Fibroblast of lung (primary cell): ENCODE measurements at regions not wholly inside any gene's neighbourhood (a gene's known extent, or its start where the extent isn't known, plus 50 kb on each side); places are given as distances from the start of the nearest gene placed in this dataset.

Source experiments
- DNase-seq, 2 donors: peaks; one replicate each; pipeline versions ENCODE4 v3.0.0 to v3.0.0-alpha.2; 2010; ENCODE audit warnings: low read depth in 2 of 2
- H2AFZ ChIP-seq: 2 replicates; pipeline ENCODE4 v1.5.1; 2012; ENCODE audit warnings: low read length, control low read depth, inconsistent platforms
- H3K27ac ChIP-seq: 2 replicates; pipeline ENCODE4 v1.5.1; 2011; ENCODE audit warnings: low read length, control low read depth; ENCODE audit not compliant: insufficient read depth
- H3K27me3 ChIP-seq: 2 replicates; pipeline ENCODE4 v1.5.1; 2011; ENCODE audit warnings: mild to moderate bottlenecking, low read length; ENCODE audit not compliant: control insufficient read depth, insufficient read depth
- H3K36me3 ChIP-seq: 2 replicates; pipeline ENCODE4 v1.5.1; 2011; ENCODE audit warnings: low read length; ENCODE audit not compliant: control insufficient read depth, insufficient read depth
- H3K4me1 ChIP-seq: 2 replicates; pipeline ENCODE4 v1.5.1; 2011; ENCODE audit warnings: low read length; ENCODE audit not compliant: control insufficient read depth, insufficient read depth; ENCODE audit errors: extremely low read depth
- H3K4me2 ChIP-seq: 2 replicates; pipeline ENCODE4 v1.5.1; 2011; ENCODE audit warnings: low read length, control low read depth; ENCODE audit not compliant: insufficient read depth; ENCODE audit errors: extremely low read depth
- H3K4me3 ChIP-seq, 4 experiments: fragments of 200-600 bp in 1 of 4; sonication (generic) in 1 of 4; replicated peaks in 1 of 4; 2 replicates each; pipeline ENCODE4 v1.5.1; 2011 to 2016; ENCODE audit warnings: low read length in 4 of 4, low read depth in 3 of 4, mild to moderate bottlenecking in 3 of 4, control low read depth in 2 of 4, inconsistent platforms in 1 of 4, mixed read lengths in 1 of 4; ENCODE audit not compliant: insufficient read depth in 1 of 4; ENCODE audit errors: control extremely low read depth in 1 of 4
- H3K79me2 ChIP-seq: 2 replicates; pipeline ENCODE4 v1.5.1; 2012; ENCODE audit warnings: mild to moderate bottlenecking, low read length, inconsistent platforms; ENCODE audit not compliant: control insufficient read depth, insufficient read depth
- H3K9ac ChIP-seq: 2 replicates; pipeline ENCODE4 v1.5.1; 2011; ENCODE audit warnings: mild to moderate bottlenecking, low read length, control low read depth; ENCODE audit not compliant: insufficient read depth
- H3K9me3 ChIP-seq: 2 replicates; pipeline ENCODE4 v1.5.1; 2012; ENCODE audit warnings: low read depth, low read length; ENCODE audit not compliant: control insufficient read depth, insufficient read depth
- H4K20me1 ChIP-seq: 2 replicates; pipeline ENCODE4 v1.5.1; 2011; ENCODE audit warnings: low read length; ENCODE audit not compliant: control insufficient read depth, insufficient read depth; ENCODE audit errors: extremely low read depth
- CTCF ChIP-seq, 2 donors: IDR thresholded peaks in 1 of 2; conservative IDR thresholded peaks in 1 of 2; 1 replicate in 1 of 2; 2 replicates in 1 of 2; pipeline ENCODE4 v1.5.1; 2011 to 2012; ENCODE audit warnings: low read length in 2 of 2, control low read depth in 1 of 2, inconsistent platforms in 1 of 2, low read depth in 1 of 2, mild to moderate bottlenecking in 1 of 2
- EZH2 ChIP-seq: IDR thresholded peaks from 2 replicates; pipeline ENCODE4 v1.5.1; 2012; ENCODE audit warnings: low read length, control low read depth, mild to moderate bottlenecking; ENCODE audit errors: missing control alignments

- Histone ChIP-seq H3K79me2 (no peaks in the 10 kb centered on the region), H3K4me1 (no peaks in the 10 kb centered on the region), H3K9ac (no peak overlapping the region), H3K27ac (no peak overlapping the region), H3K36me3 (no peaks in the 10 kb centered on the region), H4K20me1 (no peaks in the 10 kb centered on the region), H3K27me3 (no peaks in the 10 kb centered on the region), H2AFZ (no peak overlapping the region), H3K9me3 (no peaks in the 10 kb centered on the region), H3K4me3 (no peak overlapping the region), H3K4me2 (no peak overlapping the region)
- TF ChIP-seq EZH2: no peak
- TF ChIP-seq CTCF (conservative IDR thresholded peaks at IDR 0.05 in 1 of 2, IDR thresholded peaks at IDR 0.05 in 1 of 2; ENCODE audit: low read depth in 1 of 2, low read length in 2 of 2): no peak
- peak in 1 of 2 donors; percentile 16 for DNase-seq
These were observed 189.6 kb downstream of the PIK3R1 start for GRCh38 chr5:68405026-68405684.

GRCh38 chr5:68405784-68406743 lies 190.5 kb downstream of the PIK3R1 start:
- no peak for DNase-seq
- Histone ChIP-seq H3K9me3 (no peaks in the 10 kb centered on the region), H3K36me3 (no peaks in the 10 kb centered on the region), H3K4me2 (no peak overlapping the region), H3K9ac (no peak overlapping the region), H3K4me1 (no peaks in the 10 kb centered on the region), H3K4me3 (no peak overlapping the region), H3K79me2 (no peaks in the 10 kb centered on the region), H3K27me3 (no peaks in the 10 kb centered on the region), H4K20me1 (no peaks in the 10 kb centered on the region), H2AFZ (no peak overlapping the region), H3K27ac (no peak overlapping the region)
- TF ChIP-seq EZH2: no peak
- TF ChIP-seq CTCF (conservative IDR thresholded peaks at IDR 0.05 in 1 of 2, IDR thresholded peaks at IDR 0.05 in 1 of 2; ENCODE audit: low read depth in 1 of 2, low read length in 2 of 2): no peak

- no peak overlapping the region for H3K4me2 ChIP-seq
- H3K9me3 ChIP-seq: no peaks in the 10 kb centered on the region
- no peak for DNase-seq
- H2AFZ ChIP-seq: peak overlapping the region; percentile 13
- no peaks in the 10 kb centered on the region for H3K79me2 ChIP-seq
- no peaks in the 10 kb centered on the region for H4K20me1 ChIP-seq
- no peaks in the 10 kb centered on the region for H3K4me1 ChIP-seq
- no peak overlapping the region for H3K27ac ChIP-seq
- H3K27me3 ChIP-seq: no peaks in the 10 kb centered on the region
- TF ChIP-seq CTCF (conservative IDR thresholded peaks at IDR 0.05 in 1 of 2, IDR thresholded peaks at IDR 0.05 in 1 of 2; ENCODE audit: low read depth in 1 of 2, low read length in 2 of 2): no peak
- TF ChIP-seq EZH2: no peak
- H3K4me3 ChIP-seq: no peak overlapping the region
- H3K9ac ChIP-seq: no peak overlapping the region
- H3K36me3 ChIP-seq: no peaks in the 10 kb centered on the region
These were observed 191.2 kb downstream of the PIK3R1 start for GRCh38 chr5:68406767-68407241.
